ENCODE measurements at regions not wholly inside any gene's neighbourhood (a gene's known extent, or its start where the extent isn't known, plus 50 kb on each side); places are given as distances from the start of the nearest gene placed in this dataset.
A peak's percentile ranks its signal among the peaks of the same experiment; 100 is the strongest.

DNA sequence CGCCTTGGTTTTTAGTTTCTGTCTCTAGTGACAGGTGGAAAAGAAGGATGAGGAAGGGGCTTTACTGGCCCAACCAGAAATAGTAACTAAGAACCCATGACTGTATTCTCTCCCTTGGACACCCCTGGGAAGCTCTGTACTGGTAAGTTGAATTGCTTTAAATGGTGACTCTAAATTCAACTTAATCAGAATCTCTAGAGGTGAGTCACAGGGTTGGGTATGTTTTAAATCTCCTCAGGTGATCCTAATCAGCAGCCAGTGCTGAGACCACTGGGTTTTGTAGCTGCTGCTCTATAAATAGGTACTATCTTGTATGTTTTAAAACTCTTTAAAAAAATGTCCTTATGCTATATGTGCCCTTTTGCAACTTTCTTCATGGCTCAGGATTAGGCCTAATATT, 314.0 kb upstream of the ECI2 start:
- no peak for ATAC-seq (ENCODE audit: low read depth)
- H3K27me3 Mint-ChIP-seq, result peaks cover 2% of the 10 kb centered on the region
- no peak overlapping the region for H3K4me3 Mint-ChIP-seq
- H3K27ac Mint-ChIP-seq, result no peak overlapping the region
- H3K4me1 Mint-ChIP-seq, result peaks cover 5% of the 10 kb centered on the region
- H3K36me3 Mint-ChIP-seq, result peaks cover 2% of the 10 kb centered on the region
- DNase-seq (ENCODE audit: low spot score in 2 of 2), result no peak
- H3K9me3 Mint-ChIP-seq, result peaks cover 11% of the 10 kb centered on the region

DNA sequence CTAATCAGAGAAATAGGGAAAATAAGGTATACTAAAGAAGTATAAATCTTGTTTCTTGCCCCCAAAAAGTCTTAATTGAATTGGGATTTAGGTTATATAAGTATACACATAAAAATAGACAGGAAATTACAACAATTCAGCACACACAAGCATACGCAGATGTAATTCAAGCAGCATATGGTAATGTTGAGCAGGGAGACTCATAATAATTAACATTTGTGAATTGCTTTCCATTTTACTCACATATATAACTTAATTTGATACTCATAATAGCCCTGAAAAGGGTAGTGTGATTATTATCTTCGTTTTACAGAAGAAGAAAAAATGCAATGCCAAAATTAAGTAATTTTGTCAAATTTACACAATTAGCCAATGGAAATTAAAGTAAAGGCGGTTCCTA, 313.5 kb upstream of the ECI2 start:
- Mint-ChIP-seq H3K27me3 (peaks cover 2% of the 10 kb centered on the region), H3K27ac (no peak overlapping the region), H3K4me3 (no peak overlapping the region), H3K9me3 (peaks cover 11% of the 10 kb centered on the region), H3K4me1 (peaks cover 5% of the 10 kb centered on the region), H3K36me3 (peaks cover 2% of the 10 kb centered on the region)
- ATAC-seq (ENCODE audit: low read depth) (no peak), DNase-seq (ENCODE audit: low spot score in 2 of 2) (no peak)

GRCh38 chr6:4447639-4448330, 312.4 kb upstream of the ECI2 start:
- Mint-ChIP-seq H3K27me3 (peaks cover 2% of the 10 kb centered on the region), H3K4me1 (peaks cover 5% of the 10 kb centered on the region), H3K27ac (no peak overlapping the region), H3K9me3 (peaks cover 11% of the 10 kb centered on the region), H3K4me3 (no peak overlapping the region), H3K36me3 (peaks cover 2% of the 10 kb centered on the region)
- ATAC-seq (ENCODE audit: low read depth) (no peak), DNase-seq (ENCODE audit: low spot score in 2 of 2) (no peak)

DNA sequence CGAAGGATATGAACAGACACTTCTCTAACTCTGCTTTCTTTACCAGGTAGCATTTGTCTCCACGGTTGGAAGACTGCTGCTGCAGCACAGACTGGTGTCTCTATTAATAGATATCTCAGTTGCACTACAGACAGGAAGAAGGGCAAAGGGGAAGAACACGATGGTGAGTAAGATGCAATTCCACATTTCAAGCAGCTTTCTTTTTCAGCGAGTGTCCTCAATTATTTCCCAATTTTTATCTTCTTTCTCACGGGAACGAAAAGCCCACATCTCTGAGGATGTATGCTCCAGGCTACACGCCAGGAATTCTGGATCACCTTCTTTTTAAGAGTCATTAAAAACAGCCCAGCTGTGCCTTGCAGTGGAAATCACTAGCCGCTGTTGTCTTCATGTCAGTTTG, 311.6 kb upstream of the ECI2 start:
- H3K27ac Mint-ChIP-seq, result no peak overlapping the region
- peaks cover 8% of the 10 kb centered on the region for H3K9me3 Mint-ChIP-seq
- peaks cover 5% of the 10 kb centered on the region for H3K4me1 Mint-ChIP-seq
- peaks cover 2% of the 10 kb centered on the region for H3K36me3 Mint-ChIP-seq
- H3K4me3 Mint-ChIP-seq, result peak overlapping the region; percentile 16
- peak; percentile 71 for ATAC-seq (ENCODE audit: low read depth)
- peaks cover 2% of the 10 kb centered on the region for H3K27me3 Mint-ChIP-seq
- DNase-seq (ENCODE audit: low spot score in 2 of 2), result no peak

- ATAC-seq (ENCODE audit: low read depth), result no peak
- no peak for DNase-seq (ENCODE audit: low spot score in 2 of 2)
- Mint-ChIP-seq H3K36me3 (peaks cover 2% of the 10 kb centered on the region), H3K4me1 (peaks cover 3% of the 10 kb centered on the region), H3K27ac (no peak overlapping the region), H3K27me3 (no peaks in the 10 kb centered on the region), H3K4me3 (no peak overlapping the region), H3K9me3 (peaks cover 4% of the 10 kb centered on the region)
Observed at GRCh38 chr6:4441981-4442434, 306.6 kb upstream of the ECI2 start.

GRCh38 chr6:4439159-4439558, 303.8 kb upstream of the ECI2 start:
- H3K36me3 Mint-ChIP-seq, result peaks cover 2% of the 10 kb centered on the region
- ATAC-seq (ENCODE audit: low read depth), result no peak

DNA sequence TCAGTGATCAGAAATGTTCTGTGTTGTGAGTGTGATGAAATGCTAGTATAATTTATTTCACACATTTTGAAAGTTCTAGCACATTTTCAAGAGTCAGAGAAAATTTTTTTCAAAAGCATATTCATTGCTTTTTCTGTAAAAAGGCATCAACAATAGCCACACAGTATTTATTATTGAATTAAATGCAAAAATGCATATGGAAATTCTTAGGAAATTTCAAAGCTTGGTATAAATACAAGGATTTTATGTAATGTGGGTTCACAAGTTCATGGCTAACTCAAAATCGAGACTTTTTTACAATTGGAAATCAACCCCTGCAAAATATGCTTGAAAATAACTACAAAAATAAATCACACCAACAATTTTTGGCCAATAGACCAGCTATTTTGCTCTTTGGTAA, 302.0 kb upstream of the ECI2 start:
- DNase-seq (ENCODE audit: low spot score in 2 of 2) (no peak), ATAC-seq (ENCODE audit: low read depth) (no peak)
- Mint-ChIP-seq H3K4me1 (no peaks in the 10 kb centered on the region), H3K4me3 (no peak overlapping the region), H3K36me3 (peaks cover 2% of the 10 kb centered on the region), H3K27ac (no peak overlapping the region), H3K27me3 (peaks cover 8% of the 10 kb centered on the region), H3K9me3 (peaks cover 1% of the 10 kb centered on the region)

More at GRCh38 chr6:4439159-4439558, 303.8 kb upstream of the ECI2 start:
- H3K4me1 Mint-ChIP-seq, result no peaks in the 10 kb centered on the region
- no peak overlapping the region for H3K27ac Mint-ChIP-seq
- H3K4me3 Mint-ChIP-seq, result no peak overlapping the region
- no peaks in the 10 kb centered on the region for H3K27me3 Mint-ChIP-seq
- peaks cover 1% of the 10 kb centered on the region for H3K9me3 Mint-ChIP-seq
- DNase-seq (ENCODE audit: low spot score in 2 of 2), result no peak

GRCh38 chr6:4435981-4436445, 300.6 kb upstream of the ECI2 start:
- peaks cover 1% of the 10 kb centered on the region for H3K9me3 Mint-ChIP-seq
- peaks cover 2% of the 10 kb centered on the region for H3K36me3 Mint-ChIP-seq
- H3K27me3 Mint-ChIP-seq, result peaks cover 8% of the 10 kb centered on the region
- H3K27ac Mint-ChIP-seq, result no peak overlapping the region
- H3K4me3 Mint-ChIP-seq, result no peak overlapping the region
- DNase-seq (ENCODE audit: low spot score in 2 of 2) (no peak), ATAC-seq (ENCODE audit: low read depth) (no peak)
- no peaks in the 10 kb centered on the region for H3K4me1 Mint-ChIP-seq

- Mint-ChIP-seq H3K4me1 (no peaks in the 10 kb centered on the region), H3K9me3 (peaks cover 1% of the 10 kb centered on the region), H3K27me3 (peaks cover 8% of the 10 kb centered on the region), H3K4me3 (no peak overlapping the region), H3K27ac (no peak overlapping the region), H3K36me3 (peaks cover 3% of the 10 kb centered on the region)
- DNase-seq (ENCODE audit: low spot score in 2 of 2) (no peak), ATAC-seq (ENCODE audit: low read depth) (no peak)
Observed at GRCh38 chr6:4434655-4435054, 299.3 kb upstream of the ECI2 start.

GRCh38 chr6:4433199-4433598, 297.8 kb upstream of the ECI2 start:
- ATAC-seq (ENCODE audit: low read depth) (no peak), DNase-seq (ENCODE audit: low spot score in 2 of 2) (no peak)
- Mint-ChIP-seq H3K4me1 (no peaks in the 10 kb centered on the region), H3K27me3 (peaks cover 8% of the 10 kb centered on the region), H3K36me3 (peaks cover 2% of the 10 kb centered on the region), H3K27ac (no peak overlapping the region), H3K4me3 (no peak overlapping the region), H3K9me3 (peaks cover 3% of the 10 kb centered on the region)

- Mint-ChIP-seq H3K27me3 (no peaks in the 10 kb centered on the region), H3K9me3 (peaks cover 7% of the 10 kb centered on the region), H3K4me3 (no peak overlapping the region), H3K36me3 (peaks cover 4% of the 10 kb centered on the region), H3K27ac (no peak overlapping the region), H3K4me1 (peaks cover under 1% of the 10 kb centered on the region)
- no peak for ATAC-seq (ENCODE audit: low read depth)
- no peak for DNase-seq (ENCODE audit: low spot score in 2 of 2)
Observed at GRCh38 chr6:4426968-4427367, 291.6 kb upstream of the ECI2 start.

- H3K36me3 Mint-ChIP-seq, result peaks cover 13% of the 10 kb centered on the region
- DNase-seq (ENCODE audit: low spot score in 2 of 2) (no peak), ATAC-seq (ENCODE audit: low read depth) (no peak)
- H3K27ac Mint-ChIP-seq, result peak overlapping the region; percentile 29
- peaks cover 20% of the 10 kb centered on the region for H3K9me3 Mint-ChIP-seq
- H3K4me1 Mint-ChIP-seq, result peaks cover 21% of the 10 kb centered on the region
- no peaks in the 10 kb centered on the region for H3K27me3 Mint-ChIP-seq
- H3K4me3 Mint-ChIP-seq, result no peak overlapping the region
Observed at GRCh38 chr6:4421837-4422236, 286.5 kb upstream of the ECI2 start.

DNA sequence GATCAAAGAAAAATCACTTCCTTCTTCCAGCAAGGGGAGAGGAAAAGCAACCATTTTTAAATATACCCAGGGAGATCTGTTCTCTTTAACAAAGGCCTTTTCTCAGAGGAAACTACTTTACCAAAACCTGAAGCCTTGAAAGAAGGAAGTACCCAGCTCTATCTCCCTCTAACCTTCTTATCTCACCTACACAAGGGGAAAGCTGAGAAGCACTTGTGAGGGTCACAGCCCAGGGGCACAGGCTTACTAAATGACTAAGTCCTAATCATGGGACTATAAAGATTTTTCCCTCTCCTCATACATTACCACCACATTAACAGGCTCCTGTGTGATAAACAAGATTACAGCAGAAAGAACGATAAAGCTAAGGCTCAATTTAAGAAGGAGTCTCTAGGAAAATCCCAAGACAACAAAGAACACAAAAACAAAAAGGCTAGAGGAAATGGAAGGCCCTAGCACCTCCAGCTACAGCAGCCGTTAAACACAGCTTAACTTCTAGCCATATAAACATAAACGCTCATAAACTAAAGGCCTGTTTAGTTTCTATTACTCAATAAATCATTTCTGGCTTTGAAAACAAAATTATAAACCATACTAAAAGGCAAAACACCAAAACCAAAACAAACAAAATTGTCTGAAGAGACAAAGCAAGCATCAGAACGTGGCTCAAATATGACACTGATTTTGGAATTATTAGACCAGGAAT, 284.9 kb upstream of the ECI2 start:
- Mint-ChIP-seq H3K9me3 (peaks cover 20% of the 10 kb centered on the region), H3K4me3 (no peak overlapping the region), H3K4me1 (peaks cover 21% of the 10 kb centered on the region), H3K27me3 (no peaks in the 10 kb centered on the region), H3K36me3 (peaks cover 13% of the 10 kb centered on the region), H3K27ac (peak overlapping the region; percentile 19)
- ATAC-seq (ENCODE audit: low read depth) (no peak), DNase-seq (ENCODE audit: low spot score in 2 of 2) (no peak)

GRCh38 chr6:4415549-4415948, 280.2 kb upstream of the ECI2 start:
- no peaks in the 10 kb centered on the region for H3K27me3 Mint-ChIP-seq
- no peak overlapping the region for H3K4me3 Mint-ChIP-seq
- DNase-seq (ENCODE audit: low spot score in 2 of 2) (no peak), ATAC-seq (ENCODE audit: low read depth) (no peak)
- H3K4me1 Mint-ChIP-seq, result peaks cover 12% of the 10 kb centered on the region
- H3K36me3 Mint-ChIP-seq, result peaks cover 6% of the 10 kb centered on the region
- peaks cover 7% of the 10 kb centered on the region for H3K9me3 Mint-ChIP-seq
- H3K27ac Mint-ChIP-seq, result no peak overlapping the region
